ENCODE measurements at regions not wholly inside any gene's neighbourhood (a gene's known extent, or its start where the extent isn't known, plus 50 kb on each side); places are given as distances from the start of the nearest gene placed in this dataset.

GRCh38 chr7:42345478-42346299, 108.7 kb upstream of the GLI3 start:
- no peaks in the 10 kb centered on the region for H3K9me3 ChIP-seq

GRCh38 chr7:42344198-42344755, 107.3 kb upstream of the GLI3 start:
- DNase-seq: peak in 1 of 4 donors; percentile 48
- no peak for TF ChIP-seq CTCF (IDR thresholded peaks at IDR 0.05)
- intact Hi-C loops (cut with DNase I): no loop called here
- no peak overlapping the region for H3K27ac ChIP-seq
- H3K9me3 ChIP-seq: no peaks in the 10 kb centered on the region
- H3K4me1 ChIP-seq: no peaks in the 10 kb centered on the region
- no peaks in the 10 kb centered on the region for H3K27me3 ChIP-seq
- peak; percentile 90 for ATAC-seq
- H3K4me3 ChIP-seq: no peak overlapping the region
- no peaks in the 10 kb centered on the region for H3K36me3 ChIP-seq

More at GRCh38 chr7:42345478-42346299, 108.7 kb upstream of the GLI3 start:
- Histone ChIP-seq H3K27me3 (no peaks in the 10 kb centered on the region), H3K36me3 (no peaks in the 10 kb centered on the region), H3K27ac (no peak overlapping the region), H3K4me3 (no peak overlapping the region), H3K4me1 (no peaks in the 10 kb centered on the region)
- DNase-seq (no peak), ATAC-seq (peak; percentile 8)
- no peak for TF ChIP-seq CTCF (IDR thresholded peaks at IDR 0.05)
- intact Hi-C loops (cut with DNase I): no loop called here

- H3K36me3 ChIP-seq: no peaks in the 10 kb centered on the region
- ATAC-seq (peak; percentile 29), DNase-seq (no peak)
- intact Hi-C loops (cut with DNase I): no loop called here
- no peaks in the 10 kb centered on the region for H3K4me1 ChIP-seq
- H3K27ac ChIP-seq: no peak overlapping the region
- TF ChIP-seq CTCF (IDR thresholded peaks at IDR 0.05): no peak
- no peak overlapping the region for H3K4me3 ChIP-seq
- no peaks in the 10 kb centered on the region for H3K27me3 ChIP-seq
- H3K9me3 ChIP-seq: no peaks in the 10 kb centered on the region
These were observed 105.4 kb upstream of the GLI3 start for GRCh38 chr7:42342381-42342780.

- no peak for DNase-seq
- no peaks in the 10 kb centered on the region for H3K9me3 ChIP-seq
- H3K27me3 ChIP-seq: no peaks in the 10 kb centered on the region
- no peak for ATAC-seq
- no peak overlapping the region for H3K4me3 ChIP-seq
- H3K36me3 ChIP-seq: no peaks in the 10 kb centered on the region
- intact Hi-C loops (cut with DNase I): no loop called here
- TF ChIP-seq CTCF (IDR thresholded peaks at IDR 0.05): no peak
- H3K27ac ChIP-seq: no peak overlapping the region
- no peaks in the 10 kb centered on the region for H3K4me1 ChIP-seq
These were observed 103.4 kb upstream of the GLI3 start for GRCh38 chr7:42340436-42340835.

GRCh38 chr7:42338916-42339540, 102.0 kb upstream of the GLI3 start:
- intact Hi-C loops (cut with DNase I): no loop called here
- no peak for TF ChIP-seq CTCF (IDR thresholded peaks at IDR 0.05)
- ATAC-seq: no peak
- Histone ChIP-seq H3K4me1 (no peaks in the 10 kb centered on the region), H3K9me3 (no peaks in the 10 kb centered on the region), H3K36me3 (no peaks in the 10 kb centered on the region), H3K27ac (no peak overlapping the region), H3K27me3 (no peaks in the 10 kb centered on the region), H3K4me3 (no peak overlapping the region)
- peak in 1 of 4 donors; percentile 14 for DNase-seq
